ENCODE measurements at regions not wholly inside any gene's neighbourhood (a gene's known extent, or its start where the extent isn't known, plus 50 kb on each side); places are given as distances from the start of the nearest gene placed in this dataset.

DNA sequence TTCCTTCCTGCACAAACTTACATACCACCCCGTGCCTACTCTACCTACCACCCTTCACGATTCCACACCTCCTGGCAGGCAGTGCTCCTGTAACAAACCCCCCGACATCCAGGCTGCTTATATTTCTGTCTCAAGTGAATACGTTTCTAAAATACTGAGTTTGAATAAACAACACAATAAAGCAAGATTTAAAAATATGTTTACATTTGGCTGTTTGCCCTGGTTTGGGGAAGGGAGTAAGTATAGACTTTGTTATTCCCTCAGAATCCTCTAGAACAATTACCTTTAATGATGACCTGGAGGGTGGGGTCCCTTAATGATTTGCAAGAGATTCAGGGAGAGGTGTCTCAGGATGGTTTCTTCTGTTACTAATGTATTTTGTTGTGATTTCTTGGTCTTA, 402.6 kb upstream of the TBL1XR1 start:
- TF ChIP-seq, protein P1, sequence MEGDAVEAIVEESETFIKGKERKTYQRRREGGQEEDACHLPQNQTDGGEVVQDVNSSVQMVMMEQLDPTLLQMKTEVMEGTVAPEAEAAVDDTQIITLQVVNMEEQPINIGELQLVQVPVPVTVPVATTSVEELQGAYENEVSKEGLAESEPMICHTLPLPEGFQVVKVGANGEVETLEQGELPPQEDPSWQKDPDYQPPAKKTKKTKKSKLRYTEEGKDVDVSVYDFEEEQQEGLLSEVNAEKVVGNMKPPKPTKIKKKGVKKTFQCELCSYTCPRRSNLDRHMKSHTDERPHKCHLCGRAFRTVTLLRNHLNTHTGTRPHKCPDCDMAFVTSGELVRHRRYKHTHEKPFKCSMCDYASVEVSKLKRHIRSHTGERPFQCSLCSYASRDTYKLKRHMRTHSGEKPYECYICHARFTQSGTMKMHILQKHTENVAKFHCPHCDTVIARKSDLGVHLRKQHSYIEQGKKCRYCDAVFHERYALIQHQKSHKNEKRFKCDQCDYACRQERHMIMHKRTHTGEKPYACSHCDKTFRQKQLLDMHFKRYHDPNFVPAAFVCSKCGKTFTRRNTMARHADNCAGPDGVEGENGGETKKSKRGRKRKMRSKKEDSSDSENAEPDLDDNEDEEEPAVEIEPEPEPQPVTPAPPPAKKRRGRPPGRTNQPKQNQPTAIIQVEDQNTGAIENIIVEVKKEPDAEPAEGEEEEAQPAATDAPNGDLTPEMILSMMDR (IDR thresholded peaks at IDR 0.05) = no peak

DNA sequence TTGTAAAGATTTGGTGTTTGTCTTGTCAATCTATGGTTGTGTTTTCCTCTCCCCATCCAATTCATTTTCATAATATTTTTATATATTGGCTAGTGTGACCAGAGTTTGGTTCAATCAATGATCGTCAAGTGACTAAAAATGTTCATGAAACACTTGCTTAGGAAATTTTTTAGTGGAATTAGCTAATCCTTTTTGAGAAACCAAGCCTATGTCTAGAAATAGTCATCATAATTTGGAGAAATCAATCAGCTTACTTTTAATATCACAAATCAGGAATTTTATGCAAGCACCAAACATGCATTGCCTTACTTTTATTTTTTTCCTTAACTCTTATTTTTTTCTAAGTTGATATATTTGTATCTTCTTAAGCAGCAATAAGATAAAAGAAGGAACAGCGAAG, 403.1 kb upstream of the TBL1XR1 start:
- TF ChIP-seq, protein P1 (IDR thresholded peaks at IDR 0.05) = no peak

DNA sequence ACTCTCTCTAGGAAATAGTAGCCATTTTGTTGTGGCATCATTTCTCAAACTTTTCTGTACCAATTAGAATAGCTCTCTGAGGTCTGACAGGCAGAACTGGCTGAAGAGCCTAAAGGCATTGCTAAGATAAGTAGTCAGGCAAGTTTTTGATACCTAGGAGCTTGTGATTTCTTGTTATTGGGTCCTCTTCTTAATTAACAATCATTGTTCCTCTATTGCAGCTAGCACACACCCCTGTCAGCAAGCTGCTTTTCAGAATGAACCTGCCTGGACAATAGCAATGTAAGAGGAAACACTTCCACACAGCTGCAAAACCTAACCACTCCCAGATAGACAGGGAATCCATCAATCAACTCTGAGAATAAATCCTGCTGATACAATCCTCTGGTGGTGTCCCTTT, 403.9 kb upstream of the TBL1XR1 start:
- TF ChIP-seq, protein P1 (IDR thresholded peaks at IDR 0.05) = no peak

DNA sequence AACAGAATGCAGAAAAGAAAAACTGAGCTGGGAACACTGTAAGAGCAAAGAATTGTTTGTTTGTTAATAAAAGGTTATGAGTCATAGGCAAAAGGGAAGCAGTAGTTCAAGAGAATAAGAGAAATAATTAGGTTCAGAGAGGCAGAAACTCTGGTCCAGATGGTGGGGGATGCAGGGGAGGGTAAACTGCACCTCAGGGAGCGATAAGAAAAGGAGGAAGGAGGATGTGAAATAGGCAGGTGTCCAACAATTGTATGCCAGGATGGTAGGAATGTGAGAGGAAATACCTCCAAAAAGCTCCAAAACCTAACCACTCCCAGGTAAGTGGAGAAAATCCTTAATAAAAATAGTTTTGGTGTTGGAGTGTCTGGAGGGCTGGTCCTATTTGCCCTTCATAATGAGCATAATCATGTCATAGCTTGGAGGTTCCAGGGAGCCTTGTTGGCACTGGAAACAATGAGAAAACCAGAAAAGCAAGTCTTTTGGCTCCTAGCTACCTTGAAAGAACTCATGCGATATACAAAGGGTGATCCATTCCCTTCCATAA, 405.4 kb upstream of the TBL1XR1 start:
- TF ChIP-seq, protein P1 (IDR thresholded peaks at IDR 0.05) = no peak

DNA sequence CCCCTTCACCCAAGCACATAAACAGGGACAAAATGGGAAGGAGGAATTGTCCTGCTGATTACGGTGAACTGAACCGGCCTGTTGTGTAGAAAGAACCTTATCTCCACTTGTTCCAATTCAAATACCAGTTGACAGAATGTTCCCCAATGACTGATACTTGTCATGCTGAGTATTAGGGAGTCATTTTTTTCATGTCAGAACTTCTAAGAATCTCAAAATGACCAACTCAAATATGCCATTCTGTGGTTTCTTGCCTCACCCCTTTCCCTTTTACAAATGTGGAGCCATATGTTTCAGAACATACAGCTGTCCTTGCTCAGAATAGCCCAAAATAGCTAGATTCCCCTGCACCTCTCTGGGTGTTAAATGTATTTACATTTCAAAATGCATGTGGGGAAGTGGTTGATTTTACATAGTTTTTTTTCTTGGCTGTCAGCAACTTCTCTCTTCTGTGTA, 405.9 kb upstream of the TBL1XR1 start:
- TF ChIP-seq, protein P1 (IDR thresholded peaks at IDR 0.05) = no peak

DNA sequence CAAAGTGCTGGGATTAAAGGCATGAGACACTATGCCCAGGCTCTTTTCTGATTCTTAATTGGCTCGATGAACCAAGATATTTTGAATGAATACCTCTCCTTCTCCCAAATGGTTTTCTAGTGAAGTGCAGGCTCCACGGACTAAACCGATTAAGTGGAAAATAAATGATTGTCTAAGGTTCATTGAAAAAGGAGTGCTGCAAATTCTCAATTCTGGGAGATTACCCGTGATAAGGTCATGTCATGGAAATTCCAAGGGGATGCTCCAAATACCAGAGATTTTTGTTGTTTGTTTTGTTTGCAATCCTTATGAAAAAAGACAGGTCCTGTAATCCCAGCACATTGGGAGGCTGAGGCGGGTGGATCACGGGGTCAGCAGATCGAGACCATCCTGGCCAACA, 406.9 kb upstream of the TBL1XR1 start:
- TF ChIP-seq, protein P1 (IDR thresholded peaks at IDR 0.05) = no peak

DNA sequence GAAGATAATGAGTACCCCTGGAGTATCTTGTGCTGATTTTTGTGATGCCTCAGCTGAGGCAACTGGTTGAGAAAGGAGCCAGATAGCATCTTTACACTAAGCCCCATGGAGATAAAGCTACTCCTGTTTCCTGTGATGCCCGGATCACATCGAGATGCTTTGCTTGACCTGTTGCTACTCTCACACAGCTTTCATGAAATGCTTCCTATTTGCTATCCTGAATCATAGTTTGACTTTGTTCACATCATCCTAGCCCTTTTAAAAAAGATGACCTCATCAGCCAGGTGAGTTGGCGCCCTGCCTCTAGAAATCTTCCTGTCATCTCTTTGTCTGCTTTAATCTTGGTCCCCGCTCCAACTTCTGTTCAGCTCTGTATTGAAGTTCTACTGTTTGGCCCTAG, 409.6 kb upstream of the TBL1XR1 start:
- TF ChIP-seq, protein P1 (IDR thresholded peaks at IDR 0.05) = no peak

DNA sequence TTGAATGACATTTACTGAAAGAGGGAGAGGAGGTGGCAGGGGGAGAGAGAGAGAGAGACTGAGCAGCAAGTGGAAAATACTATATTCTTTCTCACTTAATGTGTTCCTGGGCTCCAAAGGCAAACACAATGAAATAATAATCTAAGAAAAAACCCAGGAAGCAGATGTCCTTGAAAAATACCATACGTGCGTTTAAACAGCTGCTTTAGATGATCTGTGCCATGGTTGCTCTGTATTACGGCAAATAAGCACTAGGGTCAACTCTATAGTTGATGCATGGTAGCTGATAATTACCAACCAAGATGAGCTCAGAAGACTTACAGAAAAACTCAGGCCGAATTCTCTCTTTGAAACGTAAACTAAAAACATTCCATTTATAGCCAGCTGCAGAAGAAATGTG, 410.3 kb upstream of the TBL1XR1 start:
- TF ChIP-seq, protein P1 (IDR thresholded peaks at IDR 0.05) = no peak

Data from LNCAP (cell line).